ENCODE measurements at regions not wholly inside any gene's neighbourhood (a gene's known extent, or its start where the extent isn't known, plus 50 kb on each side); places are given as distances from the start of the nearest gene placed in this dataset.

DNA sequence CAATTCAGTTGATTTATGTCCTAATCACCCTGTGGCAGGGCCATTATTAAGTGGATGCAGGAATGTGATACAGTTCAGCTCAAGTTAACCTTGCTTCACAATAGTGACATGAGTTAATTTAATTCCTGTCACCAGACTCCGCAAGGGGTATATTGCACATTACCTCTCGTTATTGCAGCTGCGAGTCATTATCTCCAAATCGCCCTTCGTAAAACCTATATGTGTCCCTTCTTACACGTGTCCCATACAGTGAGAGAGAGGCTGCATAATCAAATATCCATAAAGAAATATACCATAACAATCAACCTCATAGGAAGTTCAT, 369.9 kb upstream of the ANXA10 start:
- Histone ChIP-seq H3K9ac (ENCODE audit: low read length) (no peak overlapping the region), H4K8ac (ENCODE audit: low read depth, low read length) (no peak overlapping the region), H3K79me1 (ENCODE audit: low read length) (no peaks in the 10 kb centered on the region), H3K36me3 (ENCODE audit: control insufficient read depth, insufficient read depth, low read length) (no peaks in the 10 kb centered on the region), H2BK5ac (ENCODE audit: low read length) (no peak overlapping the region), H4K5ac (ENCODE audit: low read length) (no peak overlapping the region), H3K27ac (ENCODE audit: low read depth, low read length) (no peak overlapping the region), H3K56ac (ENCODE audit: low read length) (no peak overlapping the region), H3K23ac (ENCODE audit: low read length) (no peak overlapping the region), H3K79me2 (ENCODE audit: control insufficient read depth, insufficient read depth, low read length) (no peaks in the 10 kb centered on the region), H3K4me3 (ENCODE audit: low read length) (no peak overlapping the region), H3K4ac (ENCODE audit: low read depth, low read length) (no peak overlapping the region), H2BK15ac (replicated peaks; ENCODE audit: low read depth) (no peak overlapping the region), H3K18ac (ENCODE audit: low read length) (no peak overlapping the region), H3K27me3 (ENCODE audit: insufficient read depth, low read length, poor library complexity) (no peaks in the 10 kb centered on the region), H2AK5ac (ENCODE audit: low read length) (no peak overlapping the region), H2BK120ac (ENCODE audit: low read depth, low read length) (no peak overlapping the region), H3K4me2 (ENCODE audit: low read length) (no peak overlapping the region), H3K4me1 (ENCODE audit: control insufficient read depth, low read depth, low read length) (no peaks in the 10 kb centered on the region)
- no CpG with 5 or more reads among the region's 6 CpGs for WGBS (ENCODE audit: extremely low coverage, insufficient coverage, low lambda C conversion rate)
- DNase-seq: no peak

GRCh38 chr4:167724941-167725340, 367.4 kb upstream of the ANXA10 start:
- Histone ChIP-seq H3K27ac (ENCODE audit: low read depth, low read length) (no peak overlapping the region), H3K56ac (ENCODE audit: low read length) (no peak overlapping the region), H2BK120ac (ENCODE audit: low read depth, low read length) (no peak overlapping the region), H3K18ac (ENCODE audit: low read length) (no peak overlapping the region), H3K23ac (ENCODE audit: low read length) (no peak overlapping the region), H4K5ac (ENCODE audit: low read length) (no peak overlapping the region), H3K36me3 (ENCODE audit: control insufficient read depth, insufficient read depth, low read length) (no peaks in the 10 kb centered on the region), H3K79me1 (ENCODE audit: low read length) (no peaks in the 10 kb centered on the region), H3K27me3 (ENCODE audit: insufficient read depth, low read length, poor library complexity) (no peaks in the 10 kb centered on the region), H2BK15ac (replicated peaks; ENCODE audit: low read depth) (no peak overlapping the region), H3K4me1 (ENCODE audit: control insufficient read depth, low read depth, low read length) (no peaks in the 10 kb centered on the region), H3K4ac (ENCODE audit: low read depth, low read length) (no peak overlapping the region), H2BK5ac (ENCODE audit: low read length) (no peak overlapping the region), H3K79me2 (ENCODE audit: control insufficient read depth, insufficient read depth, low read length) (no peaks in the 10 kb centered on the region), H3K9ac (ENCODE audit: low read length) (no peak overlapping the region), H4K8ac (ENCODE audit: low read depth, low read length) (no peak overlapping the region), H2AK5ac (ENCODE audit: low read length) (no peak overlapping the region), H3K4me2 (ENCODE audit: low read length) (no peak overlapping the region), H3K4me3 (ENCODE audit: low read length) (no peak overlapping the region)
- DNase-seq: no peak

GRCh38 chr4:167730769-167731168, 361.6 kb upstream of the ANXA10 start:
- WGBS (ENCODE audit: extremely low coverage, insufficient coverage, low lambda C conversion rate): no CpG with 5 or more reads among the region's 2 CpGs
- Histone ChIP-seq H2BK15ac (replicated peaks; ENCODE audit: low read depth) (no peak overlapping the region), H3K18ac (ENCODE audit: low read length) (no peak overlapping the region), H4K8ac (ENCODE audit: low read depth, low read length) (no peak overlapping the region), H3K9ac (ENCODE audit: low read length) (no peak overlapping the region), H3K4me2 (ENCODE audit: low read length) (no peak overlapping the region), H2AK5ac (ENCODE audit: low read length) (no peak overlapping the region), H3K36me3 (ENCODE audit: control insufficient read depth, insufficient read depth, low read length) (no peaks in the 10 kb centered on the region), H3K4me3 (ENCODE audit: low read length) (no peak overlapping the region), H3K4me1 (ENCODE audit: control insufficient read depth, low read depth, low read length) (no peaks in the 10 kb centered on the region), H2BK5ac (ENCODE audit: low read length) (no peak overlapping the region), H3K27ac (ENCODE audit: low read depth, low read length) (no peak overlapping the region), H3K79me2 (ENCODE audit: control insufficient read depth, insufficient read depth, low read length) (no peaks in the 10 kb centered on the region), H2BK120ac (ENCODE audit: low read depth, low read length) (no peak overlapping the region), H3K27me3 (ENCODE audit: insufficient read depth, low read length, poor library complexity) (no peaks in the 10 kb centered on the region), H4K5ac (ENCODE audit: low read length) (no peak overlapping the region), H3K4ac (ENCODE audit: low read depth, low read length) (no peak overlapping the region), H3K23ac (ENCODE audit: low read length) (no peak overlapping the region), H3K56ac (ENCODE audit: low read length) (no peak overlapping the region), H3K79me1 (ENCODE audit: low read length) (no peaks in the 10 kb centered on the region)
- no peak for DNase-seq

DNA sequence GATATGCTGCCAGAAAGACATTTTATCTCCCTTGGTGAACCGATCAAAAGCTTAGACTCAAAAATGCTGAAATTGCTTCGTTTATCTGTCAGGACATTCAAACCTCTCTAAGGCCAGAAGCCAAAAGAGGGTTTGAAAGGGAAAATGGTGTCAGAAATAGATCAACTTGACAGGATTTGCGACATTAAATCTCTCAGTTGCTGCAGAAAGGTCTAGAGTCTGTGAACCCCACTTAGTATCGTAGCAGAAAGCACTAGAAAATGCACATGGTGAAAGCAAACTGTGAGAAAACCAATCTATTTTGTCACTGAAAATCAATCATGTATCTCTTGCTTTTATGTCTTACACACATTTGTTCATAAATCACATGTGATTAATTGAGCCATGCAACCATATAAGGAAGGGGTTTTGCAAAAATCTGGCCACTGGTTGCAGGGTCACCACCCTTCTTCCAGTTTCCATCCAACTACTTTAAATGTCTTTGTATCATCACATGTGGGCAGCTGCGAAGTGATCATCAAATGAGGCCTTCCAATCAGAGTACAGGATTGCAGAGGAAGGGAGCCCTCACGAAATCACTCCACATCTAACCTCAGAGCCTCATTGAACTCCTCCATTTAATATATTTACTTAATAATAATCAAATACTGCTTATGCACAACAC, 347.2 kb upstream of the ANXA10 start:
- Histone ChIP-seq H2BK5ac (ENCODE audit: low read length) (no peak overlapping the region), H3K36me3 (ENCODE audit: control insufficient read depth, insufficient read depth, low read length) (no peaks in the 10 kb centered on the region), H3K9ac (ENCODE audit: low read length) (no peak overlapping the region), H2BK120ac (ENCODE audit: low read depth, low read length) (no peak overlapping the region), H4K8ac (ENCODE audit: low read depth, low read length) (no peak overlapping the region), H3K4me1 (ENCODE audit: control insufficient read depth, low read depth, low read length) (no peaks in the 10 kb centered on the region), H3K27me3 (ENCODE audit: insufficient read depth, low read length, poor library complexity) (no peaks in the 10 kb centered on the region), H2BK15ac (replicated peaks; ENCODE audit: low read depth) (no peak overlapping the region), H3K79me2 (ENCODE audit: control insufficient read depth, insufficient read depth, low read length) (no peaks in the 10 kb centered on the region), H3K4me3 (ENCODE audit: low read length) (no peak overlapping the region), H3K4ac (ENCODE audit: low read depth, low read length) (no peak overlapping the region), H2AK5ac (ENCODE audit: low read length) (no peak overlapping the region), H3K79me1 (ENCODE audit: low read length) (no peaks in the 10 kb centered on the region), H4K5ac (ENCODE audit: low read length) (no peak overlapping the region), H3K27ac (ENCODE audit: low read depth, low read length) (no peak overlapping the region), H3K18ac (ENCODE audit: low read length) (no peak overlapping the region), H3K4me2 (ENCODE audit: low read length) (no peak overlapping the region), H3K23ac (ENCODE audit: low read length) (no peak overlapping the region), H3K56ac (ENCODE audit: low read length) (no peak overlapping the region)
- WGBS (ENCODE audit: extremely low coverage, insufficient coverage, low lambda C conversion rate): no CpG with 5 or more reads among the region's 6 CpGs
- DNase-seq: no peak

DNA sequence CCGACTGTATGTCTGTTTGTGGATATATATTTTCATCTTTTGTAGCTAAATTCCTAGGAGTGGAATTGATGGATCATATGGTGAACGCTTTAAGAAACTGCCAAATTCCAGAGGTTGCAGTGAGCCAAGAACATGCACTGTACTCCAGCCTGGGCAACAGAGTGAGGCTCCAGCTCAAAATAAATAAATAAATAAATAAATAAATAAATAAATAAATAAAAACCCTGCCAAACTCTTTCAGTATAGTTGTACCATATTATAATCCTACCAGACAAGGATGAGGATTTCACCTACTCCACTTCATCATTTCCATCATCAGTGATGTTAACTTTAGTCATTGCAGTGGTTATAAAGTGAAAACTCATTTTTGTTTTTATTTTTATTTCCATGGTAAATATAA, 325.1 kb upstream of the ANXA10 start:
- Histone ChIP-seq H3K4ac (ENCODE audit: low read depth, low read length) (no peak overlapping the region), H3K27ac (ENCODE audit: low read depth, low read length) (no peak overlapping the region), H2BK5ac (ENCODE audit: low read length) (no peak overlapping the region), H3K36me3 (ENCODE audit: control insufficient read depth, insufficient read depth, low read length) (no peaks in the 10 kb centered on the region), H3K23ac (ENCODE audit: low read length) (no peak overlapping the region), H2BK15ac (replicated peaks; ENCODE audit: low read depth) (no peak overlapping the region), H3K4me3 (ENCODE audit: low read length) (no peak overlapping the region), H3K27me3 (ENCODE audit: insufficient read depth, low read length, poor library complexity) (no peaks in the 10 kb centered on the region), H3K56ac (ENCODE audit: low read length) (no peak overlapping the region), H3K4me1 (ENCODE audit: control insufficient read depth, low read depth, low read length) (no peaks in the 10 kb centered on the region), H4K8ac (ENCODE audit: low read depth, low read length) (no peak overlapping the region), H2AK5ac (ENCODE audit: low read length) (no peak overlapping the region), H4K5ac (ENCODE audit: low read length) (no peak overlapping the region), H3K79me1 (ENCODE audit: low read length) (no peaks in the 10 kb centered on the region), H3K4me2 (ENCODE audit: low read length) (no peak overlapping the region), H3K9ac (ENCODE audit: low read length) (no peak overlapping the region), H2BK120ac (ENCODE audit: low read depth, low read length) (no peak overlapping the region), H3K79me2 (ENCODE audit: control insufficient read depth, insufficient read depth, low read length) (no peaks in the 10 kb centered on the region), H3K18ac (ENCODE audit: low read length) (no peak overlapping the region)
- no peak for DNase-seq
- no CpG with 5 or more reads among the region's 2 CpGs for WGBS (ENCODE audit: extremely low coverage, insufficient coverage, low lambda C conversion rate)

- Histone ChIP-seq H3K4me3 (ENCODE audit: low read length) (no peak overlapping the region), H3K27ac (ENCODE audit: low read depth, low read length) (no peak overlapping the region), H2AK5ac (ENCODE audit: low read length) (no peak overlapping the region), H3K36me3 (ENCODE audit: control insufficient read depth, insufficient read depth, low read length) (no peaks in the 10 kb centered on the region), H3K23ac (ENCODE audit: low read length) (no peak overlapping the region), H2BK120ac (ENCODE audit: low read depth, low read length) (no peak overlapping the region), H4K8ac (ENCODE audit: low read depth, low read length) (no peak overlapping the region), H3K27me3 (ENCODE audit: insufficient read depth, low read length, poor library complexity) (no peaks in the 10 kb centered on the region), H3K9ac (ENCODE audit: low read length) (no peak overlapping the region), H2BK5ac (ENCODE audit: low read length) (no peak overlapping the region), H3K4me2 (ENCODE audit: low read length) (no peak overlapping the region), H3K18ac (ENCODE audit: low read length) (no peak overlapping the region), H4K5ac (ENCODE audit: low read length) (no peak overlapping the region), H2BK15ac (replicated peaks; ENCODE audit: low read depth) (no peak overlapping the region), H3K79me1 (ENCODE audit: low read length) (no peaks in the 10 kb centered on the region), H3K4me1 (ENCODE audit: control insufficient read depth, low read depth, low read length) (no peaks in the 10 kb centered on the region), H3K4ac (ENCODE audit: low read depth, low read length) (no peak overlapping the region), H3K56ac (ENCODE audit: low read length) (no peak overlapping the region), H3K79me2 (ENCODE audit: control insufficient read depth, insufficient read depth, low read length) (no peaks in the 10 kb centered on the region)
- DNase-seq: no peak
Observed at GRCh38 chr4:167774646-167775045, 317.7 kb upstream of the ANXA10 start.
